ENCODE measurements at regions not wholly inside any gene's neighbourhood (a gene's known extent, or its start where the extent isn't known, plus 50 kb on each side); places are given as distances from the start of the nearest gene placed in this dataset.
"Not testable (repeated sequence)": the region's sequence is repeated elsewhere in the genome, so short reads cannot be mapped to it uniquely, and the experiment has no call there.

DNA sequence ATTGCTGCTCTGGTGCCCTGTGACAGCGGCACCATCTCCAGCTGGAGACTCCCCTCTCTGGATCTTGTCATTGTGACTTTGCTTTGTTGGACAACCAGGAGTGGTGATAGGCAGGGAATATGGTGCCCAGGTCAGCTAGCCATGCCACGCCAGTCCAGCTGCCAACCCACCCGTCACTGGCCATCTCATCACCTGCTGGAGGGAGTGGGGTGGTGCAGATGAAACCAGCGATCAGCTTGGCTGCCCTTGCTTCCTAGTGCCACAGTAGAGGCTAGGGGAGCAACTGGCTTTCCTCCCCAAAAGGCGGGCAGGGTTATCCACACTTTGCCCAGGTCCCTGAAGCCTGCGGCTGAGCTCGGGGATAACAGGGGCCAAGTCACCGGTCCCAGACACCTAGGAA is 129.6 kb downstream of the POTEM start:
- not testable (repeated sequence) for TF ChIP-seq CTCF (IDR thresholded peaks at IDR 0.05); MAX (IDR thresholded peaks at IDR 0.05); SREBF2 (IDR thresholded peaks at IDR 0.05); JUNB (IDR thresholded peaks at IDR 0.05); JUN (IDR thresholded peaks at IDR 0.05); POLR2A (IDR thresholded peaks at IDR 0.05; ENCODE audit: low read length); HOXB13 (CRISPR knock-in tag; IDR thresholded peaks at IDR 0.05; ENCODE audit: low read depth)

Measured in A549 (cell line).